Panc1 (cell line): ENCODE measurements at regions not wholly inside any gene's neighbourhood (a gene's known extent, or its start where the extent isn't known, plus 50 kb on each side); places are given as distances from the start of the nearest gene placed in this dataset.

Source experiments
- ATAC-seq: fragments of 200-7000 bp; cut with Tn5 transposase; 2 replicates; pipeline ENCODE4 v1.9.1; 2020; ENCODE audit warnings: mild to moderate bottlenecking, moderate library complexity
- BruUV-seq: library from RNA; stranded (reverse); fragments of 400-500 nt; replicated peaks from 2 replicates; lab custom pipeline; 2021; lab: Mats Ljungman, UMichigan
- CTCF ChIA-PET: fragments of 300-600 bp; sonication (Branson Sonifier 250); formaldehyde crosslinking; loops from one replicate; lab custom pipeline; 2022; ENCODE audit warnings: antibody characterized with exemption; lab: Charles Lee
- POLR2A ChIA-PET: fragments of 300-600 bp; sonication (Branson Sonifier 250); formaldehyde crosslinking; loops from one replicate; lab custom pipeline; 2022; ENCODE audit warnings: antibody characterized with exemption; lab: Charles Lee
- DNase-seq: peaks from one replicate; pipeline ENCODE4 v3.0.0-alpha.2; 2010; ENCODE audit warnings: low read depth, low spot score
- H3K27ac ChIP-seq: 2 replicates; pipeline ENCODE4 v1.5.1; 2011; ENCODE audit warnings: mild to moderate bottlenecking, low read length, inconsistent platforms
- H3K27me3 ChIP-seq: fragments of 200-500 bp; sonication (Bioruptor generic); 2 replicates; pipeline ENCODE4 v1.6.0; 2014; ENCODE audit warnings: low read length, inconsistent platforms; ENCODE audit not compliant: control insufficient read depth, insufficient read depth
- H3K36me3 ChIP-seq: fragments of 200-500 bp; sonication (Bioruptor generic); 2 replicates; pipeline ENCODE4 v1.5.1; 2014; ENCODE audit warnings: inconsistent platforms, mild to moderate bottlenecking, low read length, moderate library complexity; ENCODE audit not compliant: control insufficient read depth, insufficient read depth
- H3K4me1 ChIP-seq: 2 replicates; pipeline ENCODE4 v1.5.1; 2011; ENCODE audit warnings: inconsistent platforms, mild to moderate bottlenecking, low read length, moderate library complexity; ENCODE audit not compliant: control insufficient read depth, insufficient read depth
- H3K4me3 ChIP-seq, 2 experiments: 2 replicates each; pipeline ENCODE4 v1.5.1; 2011 to 2012; ENCODE audit warnings: low read depth in 2 of 2, low read length in 2 of 2, mild to moderate bottlenecking in 2 of 2, inconsistent platforms in 1 of 2, moderate library complexity in 1 of 2
- H3K9me3 ChIP-seq: fragments of 200-500 bp; sonication (Bioruptor generic); 2 replicates; pipeline ENCODE4 v1.5.1; 2014; ENCODE audit warnings: low read depth, mild to moderate bottlenecking, inconsistent platforms, low read length, moderate library complexity; ENCODE audit not compliant: control insufficient read depth, insufficient read depth
- CTCF ChIP-seq: fragments of 450-650 bp; IDR thresholded peaks from 2 replicates; pipeline ENCODE4 v1.5.1; 2017; ENCODE audit warnings: mild to moderate bottlenecking
- POLR2AphosphoS5 ChIP-seq: IDR thresholded peaks from 2 replicates; pipeline ENCODE4 v1.6.1; 2012; ENCODE audit warnings: mild to moderate bottlenecking, low read depth, low read length, moderate library complexity
- SIN3A ChIP-seq: IDR thresholded peaks from 2 replicates; pipeline ENCODE4 v1.6.1; 2012; ENCODE audit warnings: low read depth, mild to moderate bottlenecking, low read length, moderate library complexity, borderline replicate concordance; ENCODE audit not compliant: insufficient read depth
- TCF7L2 ChIP-seq: IDR thresholded peaks from 2 replicates; pipeline ENCODE4 v1.6.1; 2011; ENCODE audit warnings: mild to moderate bottlenecking, low read depth, low read length, inconsistent platforms
- in situ Hi-C: cut with HindIII; loops from 2 replicates; pipeline ENCODE4 v1.10.0; 2016; ENCODE audit warnings: low sequenced_read_pairs, low pct_unique_long_range_greater_than_20kb
- intact Hi-C: fragments of 100-400 bp; cut with micrococcal nuclease; formaldehyde crosslinking; loops from one replicate; pipeline ENCODE4 v1.10.0; 2022; ENCODE audit not compliant: unreplicated experiment
- TF ChIP-seq, protein P1 (sequence below), 2 experiments: IDR thresholded peaks; 2 replicates each; pipeline ENCODE4 v1.6.1; 2011 to 2012; ENCODE audit warnings: low read depth in 2 of 2, control low read depth in 1 of 2, low read length in 1 of 2, mild to moderate bottlenecking in 1 of 2, moderate library complexity in 1 of 2; ENCODE audit not compliant: insufficient read depth in 1 of 2

GRCh38 chr14:98708555-98708954 is 563.4 kb downstream of the BCL11B start:
- in situ Hi-C loops = no loop called here
- POLR2A ChIA-PET = no interaction called here
- no peak for ATAC-seq

GRCh38 chr14:98711453-98711852 is 560.5 kb downstream of the BCL11B start:
- no peaks in the 10 kb centered on the region for H3K27me3 ChIP-seq
- ChIA-PET CTCF (no interaction called here), POLR2A (no interaction called here)
- intact Hi-C loops (no loop called here), in situ Hi-C loops (no loop called here)
- H3K4me1 ChIP-seq = no peaks in the 10 kb centered on the region
- DNase-seq (no peak), ATAC-seq (no peak)
- H3K9me3 ChIP-seq = no peaks in the 10 kb centered on the region
- TF ChIP-seq SIN3A (no peak), TCF7L2 (no peak), CTCF (no peak), POLR2AphosphoS5 (no peak)
- TF ChIP-seq, protein P1, sequence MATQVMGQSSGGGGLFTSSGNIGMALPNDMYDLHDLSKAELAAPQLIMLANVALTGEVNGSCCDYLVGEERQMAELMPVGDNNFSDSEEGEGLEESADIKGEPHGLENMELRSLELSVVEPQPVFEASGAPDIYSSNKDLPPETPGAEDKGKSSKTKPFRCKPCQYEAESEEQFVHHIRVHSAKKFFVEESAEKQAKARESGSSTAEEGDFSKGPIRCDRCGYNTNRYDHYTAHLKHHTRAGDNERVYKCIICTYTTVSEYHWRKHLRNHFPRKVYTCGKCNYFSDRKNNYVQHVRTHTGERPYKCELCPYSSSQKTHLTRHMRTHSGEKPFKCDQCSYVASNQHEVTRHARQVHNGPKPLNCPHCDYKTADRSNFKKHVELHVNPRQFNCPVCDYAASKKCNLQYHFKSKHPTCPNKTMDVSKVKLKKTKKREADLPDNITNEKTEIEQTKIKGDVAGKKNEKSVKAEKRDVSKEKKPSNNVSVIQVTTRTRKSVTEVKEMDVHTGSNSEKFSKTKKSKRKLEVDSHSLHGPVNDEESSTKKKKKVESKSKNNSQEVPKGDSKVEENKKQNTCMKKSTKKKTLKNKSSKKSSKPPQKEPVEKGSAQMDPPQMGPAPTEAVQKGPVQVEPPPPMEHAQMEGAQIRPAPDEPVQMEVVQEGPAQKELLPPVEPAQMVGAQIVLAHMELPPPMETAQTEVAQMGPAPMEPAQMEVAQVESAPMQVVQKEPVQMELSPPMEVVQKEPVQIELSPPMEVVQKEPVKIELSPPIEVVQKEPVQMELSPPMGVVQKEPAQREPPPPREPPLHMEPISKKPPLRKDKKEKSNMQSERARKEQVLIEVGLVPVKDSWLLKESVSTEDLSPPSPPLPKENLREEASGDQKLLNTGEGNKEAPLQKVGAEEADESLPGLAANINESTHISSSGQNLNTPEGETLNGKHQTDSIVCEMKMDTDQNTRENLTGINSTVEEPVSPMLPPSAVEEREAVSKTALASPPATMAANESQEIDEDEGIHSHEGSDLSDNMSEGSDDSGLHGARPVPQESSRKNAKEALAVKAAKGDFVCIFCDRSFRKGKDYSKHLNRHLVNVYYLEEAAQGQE (IDR thresholded peaks at IDR 0.05; ENCODE audit: insufficient read depth in 1 of 2, low read depth in 2 of 2, low read length in 1 of 2) = no peak
- H3K4me3 ChIP-seq = no peak overlapping the region
- no peak overlapping the region for H3K27ac ChIP-seq
- no peaks in the 10 kb centered on the region for H3K36me3 ChIP-seq
- BruUV-seq = no TSS peak

More at GRCh38 chr14:98708555-98708954, 563.4 kb downstream of the BCL11B start:
- DNase-seq = no peak
- Histone ChIP-seq H3K9me3 (no peaks in the 10 kb centered on the region), H3K4me3 (no peak overlapping the region), H3K36me3 (no peaks in the 10 kb centered on the region), H3K27ac (no peak overlapping the region), H3K27me3 (no peaks in the 10 kb centered on the region), H3K4me1 (no peaks in the 10 kb centered on the region)
- CTCF ChIA-PET = no interaction called here
- no TSS peak for BruUV-seq
- TF ChIP-seq, protein P1 (IDR thresholded peaks at IDR 0.05; ENCODE audit: insufficient read depth in 1 of 2, low read depth in 2 of 2, low read length in 1 of 2) = no peak
- TF ChIP-seq SIN3A = no peak
- TF ChIP-seq POLR2AphosphoS5 = no peak
- TF ChIP-seq CTCF = no peak
- TF ChIP-seq TCF7L2 = no peak
- intact Hi-C loops = no loop called here
